Loucy (cell line): ENCODE measurements at regions not wholly inside any gene's neighbourhood (a gene's known extent, or its start where the extent isn't known, plus 50 kb on each side); places are given as distances from the start of the nearest gene placed in this dataset.

Experiments
- CTCF ChIP-seq: fragments of 200-600 bp; sonication (generic); conservative IDR thresholded peaks from 2 replicates; pipeline ENCODE4 v1.5.1; 2014; ENCODE audit warnings: mild to moderate bottlenecking, antibody characterized with exemption, low read length
- EZH2phosphoT487 ChIP-seq: fragments of 200-600 bp; IDR thresholded peaks from 2 replicates; pipeline ENCODE4 v1.6.1; 2018; ENCODE audit warnings: antibody characterized with exemption, mild to moderate bottlenecking, moderate library complexity, borderline replicate concordance

- TF ChIP-seq CTCF = no peak
- no peak for TF ChIP-seq EZH2phosphoT487
Measured at GRCh38 chr18:7482342-7482741, 84.8 kb upstream of the PTPRM start.
